Panc1 (cell line): ENCODE measurements at regions not wholly inside any gene's neighbourhood (a gene's known extent, or its start where the extent isn't known, plus 50 kb on each side); places are given as distances from the start of the nearest gene placed in this dataset.
A peak's percentile ranks its signal among the peaks of the same experiment; 100 is the strongest.

ENCODE experiments used
- ATAC-seq: fragments of 200-7000 bp; cut with Tn5 transposase; 2 replicates; pipeline ENCODE4 v1.9.1; 2020; ENCODE audit warnings: mild to moderate bottlenecking, moderate library complexity
- BruUV-seq: library from RNA; stranded (reverse); fragments of 400-500 nt; replicated peaks from 2 replicates; lab custom pipeline; 2021; lab: Mats Ljungman, UMichigan
- CTCF ChIA-PET: fragments of 300-600 bp; sonication (Branson Sonifier 250); formaldehyde crosslinking; loops from one replicate; lab custom pipeline; 2022; ENCODE audit warnings: antibody characterized with exemption; lab: Charles Lee
- POLR2A ChIA-PET: fragments of 300-600 bp; sonication (Branson Sonifier 250); formaldehyde crosslinking; loops from one replicate; lab custom pipeline; 2022; ENCODE audit warnings: antibody characterized with exemption; lab: Charles Lee
- DNase-seq: peaks from one replicate; pipeline ENCODE4 v3.0.0-alpha.2; 2010; ENCODE audit warnings: low read depth, low spot score
- H3K27ac ChIP-seq: 2 replicates; pipeline ENCODE4 v1.5.1; 2011; ENCODE audit warnings: mild to moderate bottlenecking, low read length, inconsistent platforms
- H3K27me3 ChIP-seq: fragments of 200-500 bp; sonication (Bioruptor generic); 2 replicates; pipeline ENCODE4 v1.6.0; 2014; ENCODE audit warnings: low read length, inconsistent platforms; ENCODE audit not compliant: control insufficient read depth, insufficient read depth
- H3K36me3 ChIP-seq: fragments of 200-500 bp; sonication (Bioruptor generic); 2 replicates; pipeline ENCODE4 v1.5.1; 2014; ENCODE audit warnings: inconsistent platforms, mild to moderate bottlenecking, low read length, moderate library complexity; ENCODE audit not compliant: control insufficient read depth, insufficient read depth
- H3K4me1 ChIP-seq: 2 replicates; pipeline ENCODE4 v1.5.1; 2011; ENCODE audit warnings: inconsistent platforms, mild to moderate bottlenecking, low read length, moderate library complexity; ENCODE audit not compliant: control insufficient read depth, insufficient read depth
- H3K4me3 ChIP-seq, 2 experiments: 2 replicates each; pipeline ENCODE4 v1.5.1; 2011 to 2012; ENCODE audit warnings: low read depth in 2 of 2, low read length in 2 of 2, mild to moderate bottlenecking in 2 of 2, inconsistent platforms in 1 of 2, moderate library complexity in 1 of 2
- H3K9me3 ChIP-seq: fragments of 200-500 bp; sonication (Bioruptor generic); 2 replicates; pipeline ENCODE4 v1.5.1; 2014; ENCODE audit warnings: low read depth, mild to moderate bottlenecking, inconsistent platforms, low read length, moderate library complexity; ENCODE audit not compliant: control insufficient read depth, insufficient read depth
- CTCF ChIP-seq: fragments of 450-650 bp; IDR thresholded peaks from 2 replicates; pipeline ENCODE4 v1.5.1; 2017; ENCODE audit warnings: mild to moderate bottlenecking
- POLR2AphosphoS5 ChIP-seq: IDR thresholded peaks from 2 replicates; pipeline ENCODE4 v1.6.1; 2012; ENCODE audit warnings: mild to moderate bottlenecking, low read depth, low read length, moderate library complexity
- REST ChIP-seq, 2 experiments: IDR thresholded peaks; 2 replicates each; pipeline ENCODE4 v1.6.1; 2011 to 2012; ENCODE audit warnings: low read depth in 2 of 2, control low read depth in 1 of 2, low read length in 1 of 2, mild to moderate bottlenecking in 1 of 2, moderate library complexity in 1 of 2; ENCODE audit not compliant: insufficient read depth in 1 of 2
- SIN3A ChIP-seq: IDR thresholded peaks from 2 replicates; pipeline ENCODE4 v1.6.1; 2012; ENCODE audit warnings: low read depth, mild to moderate bottlenecking, low read length, moderate library complexity, borderline replicate concordance; ENCODE audit not compliant: insufficient read depth
- TCF7L2 ChIP-seq: IDR thresholded peaks from 2 replicates; pipeline ENCODE4 v1.6.1; 2011; ENCODE audit warnings: mild to moderate bottlenecking, low read depth, low read length, inconsistent platforms
- in situ Hi-C: cut with HindIII; loops from 2 replicates; pipeline ENCODE4 v1.10.0; 2016; ENCODE audit warnings: low sequenced_read_pairs, low pct_unique_long_range_greater_than_20kb
- intact Hi-C: fragments of 100-400 bp; cut with micrococcal nuclease; formaldehyde crosslinking; loops from one replicate; pipeline ENCODE4 v1.10.0; 2022; ENCODE audit not compliant: unreplicated experiment

GRCh38 chr15:96053031-96053780, 277.3 kb upstream of the NR2F2 start:
- in situ Hi-C loops, result no loop called here
- no peaks in the 10 kb centered on the region for H3K9me3 ChIP-seq
- peak; percentile 87 for ATAC-seq
- DNase-seq, result no peak
- H3K4me3 ChIP-seq, result peak overlapping the region; percentile 30 to 59
- TF ChIP-seq TCF7L2, result peak; percentile 64; the same call in 1 of the 2 replicates
- TF ChIP-seq POLR2AphosphoS5, result peak; percentile 76; the same call in 1 of the 2 replicates
- TF ChIP-seq REST (IDR thresholded peaks at IDR 0.05; ENCODE audit: insufficient read depth in 1 of 2, low read depth in 2 of 2, low read length in 1 of 2), result no peak
- no peak for TF ChIP-seq SIN3A
- TF ChIP-seq CTCF, result no peak
- intact Hi-C loops, result loop anchor here (10.0 kb wide), 1 partner anchor 272 kb away; no protein-coding TSS in a partner anchor
- ChIA-PET POLR2A (interaction anchor here (0.6 kb wide), 1 partner anchor 304 kb away, joined by 3 read pairs; no protein-coding TSS in a partner anchor), CTCF (no interaction called here)
- H3K36me3 ChIP-seq, result no peaks in the 10 kb centered on the region
- peaks cover 21% of the 10 kb centered on the region for H3K4me1 ChIP-seq
- no TSS peak for BruUV-seq
- no peaks in the 10 kb centered on the region for H3K27me3 ChIP-seq
- H3K27ac ChIP-seq, result peak overlapping the region; percentile 71

GRCh38 chr15:96053781-96054428, 276.6 kb upstream of the NR2F2 start:
- ATAC-seq (peak; percentile 59), DNase-seq (no peak)
- intact Hi-C loops, result loop anchor here (10.0 kb wide), 1 partner anchor 271 kb away; no protein-coding TSS in a partner anchor
- POLR2A ChIA-PET, result no interaction called here
- H3K9me3 ChIP-seq, result no peaks in the 10 kb centered on the region
- H3K36me3 ChIP-seq, result no peaks in the 10 kb centered on the region
- TF ChIP-seq POLR2AphosphoS5 (no peak), REST (IDR thresholded peaks at IDR 0.05; ENCODE audit: insufficient read depth in 1 of 2, low read depth in 2 of 2, low read length in 1 of 2) (no peak), CTCF (no peak), TCF7L2 (no peak), SIN3A (no peak)
- H3K4me1 ChIP-seq, result peaks cover 21% of the 10 kb centered on the region
- CTCF ChIA-PET, result no interaction called here
- no peaks in the 10 kb centered on the region for H3K27me3 ChIP-seq
- in situ Hi-C loops, result no loop called here
- H3K27ac ChIP-seq, result peak overlapping the region; percentile 71; the same call in 1 of the 2 replicates
- no TSS peak for BruUV-seq
- peak overlapping the region; percentile 30 to 59 for H3K4me3 ChIP-seq
